GM23338 (cell line): ENCODE measurements at regions not wholly inside any gene's neighbourhood (a gene's known extent, or its start where the extent isn't known, plus 50 kb on each side); places are given as distances from the start of the nearest gene placed in this dataset.

Experiments used
- ATAC-seq: fragments of 200-7000 bp; cut with Tn5 transposase; 3 replicates; pipeline ENCODE4 v1.9.1; 2020
- DNase-seq: peaks from one replicate; pipeline ENCODE4 v3.0.0-alpha.2; 2015; ENCODE audit warnings: low spot score
- H2AFZ ChIP-seq: fragments of 200-600 bp; sonication (generic); 2 replicates; pipeline ENCODE4 v1.8.0; 2016; ENCODE audit warnings: antibody characterized with exemption, mild to moderate bottlenecking, moderate library complexity
- H3F3A ChIP-seq: fragments of 200-600 bp; sonication (generic); replicated peaks from 2 replicates; pipeline ENCODE4 v1.8.0; 2017; ENCODE audit warnings: antibody characterized with exemption, mixed run types, low read depth
- H3K27ac ChIP-seq: fragments of 200-600 bp; sonication (generic); 2 replicates; pipeline ENCODE4 v1.6.1; 2016; ENCODE audit warnings: low read depth
- H3K27me3 ChIP-seq: fragments of 200-600 bp; sonication (generic); 2 replicates; pipeline ENCODE4 v1.8.0; 2016; ENCODE audit warnings: mild to moderate bottlenecking, mixed run types, moderate library complexity; ENCODE audit not compliant: insufficient read depth
- H3K36me3 ChIP-seq: fragments of 200-600 bp; sonication (generic); 2 replicates; pipeline ENCODE4 v1.8.0; 2016; ENCODE audit warnings: mild to moderate bottlenecking; ENCODE audit not compliant: insufficient read depth
- H3K4me1 ChIP-seq: fragments of 200-600 bp; sonication (generic); 2 replicates; pipeline ENCODE4 v1.8.0; 2016; ENCODE audit warnings: mild to moderate bottlenecking, moderate library complexity; ENCODE audit not compliant: insufficient read depth
- H3K4me2 ChIP-seq: fragments of 200-600 bp; sonication (generic); 2 replicates; pipeline ENCODE4 v1.7.1; 2017; ENCODE audit warnings: mixed run types
- H3K4me3 ChIP-seq: fragments of 200-600 bp; sonication (generic); 2 replicates; pipeline ENCODE4 v1.6.1; 2016; ENCODE audit warnings: mixed run types
- H3K79me2 ChIP-seq: fragments of 200-600 bp; sonication (generic); replicated peaks from 2 replicates; pipeline ENCODE4 v1.8.0; 2017; ENCODE audit warnings: mild to moderate bottlenecking; ENCODE audit not compliant: insufficient read depth
- H3K9me2 ChIP-seq: fragments of 200-600 bp; sonication (generic); 2 replicates; pipeline ENCODE4 v1.8.0; 2017; ENCODE audit not compliant: insufficient read depth
- H4K20me1 ChIP-seq: fragments of 200-600 bp; sonication (generic); replicated peaks from 2 replicates; pipeline ENCODE4 v1.8.0; 2017; ENCODE audit warnings: mild to moderate bottlenecking; ENCODE audit not compliant: insufficient read depth
- H3K27ac Mint-ChIP-seq: 2 replicates; pipeline ENCODE4 v1.8.0; 2020; ENCODE audit warnings: inconsistent platforms, mild to moderate bottlenecking, moderate library complexity, mixed read lengths
- H3K27me3 Mint-ChIP-seq: 3 replicates; pipeline ENCODE4 v1.8.0; 2022; ENCODE audit warnings: low read depth, mild to moderate bottlenecking, moderate library complexity, mixed read lengths, inconsistent platforms; ENCODE audit not compliant: insufficient read depth, poor library complexity
- H3K36me3 Mint-ChIP-seq: 3 replicates; pipeline ENCODE4 v1.8.0; 2021; ENCODE audit warnings: low read depth, mild to moderate bottlenecking, inconsistent platforms, moderate library complexity, mixed read lengths
- H3K4me1 Mint-ChIP-seq: 3 replicates; pipeline ENCODE4 v1.8.0; 2020; ENCODE audit warnings: mild to moderate bottlenecking, inconsistent platforms, mixed read lengths
- H3K4me3 Mint-ChIP-seq: 3 replicates; pipeline ENCODE4 v1.8.0; 2021; ENCODE audit warnings: moderate library complexity, mild to moderate bottlenecking, inconsistent platforms, mixed read lengths
- H3K9me3 Mint-ChIP-seq: 3 replicates; pipeline ENCODE4 v1.8.0; 2020; ENCODE audit warnings: moderate library complexity, mild to moderate bottlenecking, inconsistent platforms, mixed read lengths
- STAT1 ChIP-seq: IDR thresholded peaks from one replicate; pipeline ENCODE4 v1.6.1; 2016; ENCODE audit warnings: antibody characterized with exemption; ENCODE audit not compliant: unreplicated experiment
- ZNF331 ChIP-seq: fragments of 250-450 bp; sonication (Bioruptor Pico); IDR thresholded peaks from 2 replicates; pipeline ENCODE4 v1.5.0; 2020; ENCODE audit warnings: low read depth, mild to moderate bottlenecking, moderate library complexity
- TF ChIP-seq, protein P1 (sequence below): fragments of 250-450 bp; sonication (Bioruptor Pico); IDR thresholded peaks from 2 replicates; pipeline ENCODE4 v1.5.0; 2020; ENCODE audit warnings: mild to moderate bottlenecking, moderate library complexity
- TF ChIP-seq, protein P2 (sequence below): IDR thresholded peaks from one replicate; pipeline ENCODE4 v1.6.1; 2018; ENCODE audit warnings: antibody characterized with exemption; ENCODE audit not compliant: unreplicated experiment

DNA sequence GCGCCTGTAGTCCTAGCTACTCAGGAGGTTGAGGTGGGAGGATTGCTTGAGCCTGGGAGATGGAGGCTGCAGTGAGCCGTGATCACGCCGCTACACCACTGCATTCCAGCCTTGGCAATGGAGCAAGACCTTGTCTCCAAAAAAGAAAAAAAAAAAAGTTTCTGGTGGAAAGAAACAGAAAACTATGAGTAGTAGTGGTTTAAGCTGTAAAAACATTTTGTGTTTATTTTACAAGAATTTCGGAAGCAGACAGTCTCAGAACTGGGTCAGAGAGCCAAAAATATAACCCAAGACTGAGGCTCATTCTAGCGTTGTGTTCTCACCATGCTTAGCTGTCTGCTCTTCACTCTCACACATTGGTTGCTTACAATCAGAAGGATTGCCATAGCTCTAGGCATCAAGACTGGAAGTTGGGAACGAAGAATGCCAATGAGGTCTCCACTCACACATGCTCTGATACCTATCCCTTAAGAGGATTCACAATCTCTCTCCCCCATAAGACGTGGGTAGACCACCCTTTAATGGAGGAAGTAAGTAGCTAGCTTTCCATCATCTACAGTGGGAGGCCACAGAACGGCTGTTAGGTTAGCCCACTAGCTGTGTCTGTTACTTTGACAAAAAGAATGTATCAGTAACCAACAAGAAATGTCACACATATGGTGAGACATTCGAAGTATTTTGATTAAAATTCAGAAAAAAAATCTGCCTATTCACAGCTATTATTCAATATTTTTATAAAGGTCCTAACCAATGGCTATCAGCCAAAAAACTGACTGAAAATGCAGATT is 117.6 kb upstream of the RASSF8 start:
- no peak for TF ChIP-seq ZNF331
- no peak for TF ChIP-seq STAT1
- TF ChIP-seq, protein P1, sequence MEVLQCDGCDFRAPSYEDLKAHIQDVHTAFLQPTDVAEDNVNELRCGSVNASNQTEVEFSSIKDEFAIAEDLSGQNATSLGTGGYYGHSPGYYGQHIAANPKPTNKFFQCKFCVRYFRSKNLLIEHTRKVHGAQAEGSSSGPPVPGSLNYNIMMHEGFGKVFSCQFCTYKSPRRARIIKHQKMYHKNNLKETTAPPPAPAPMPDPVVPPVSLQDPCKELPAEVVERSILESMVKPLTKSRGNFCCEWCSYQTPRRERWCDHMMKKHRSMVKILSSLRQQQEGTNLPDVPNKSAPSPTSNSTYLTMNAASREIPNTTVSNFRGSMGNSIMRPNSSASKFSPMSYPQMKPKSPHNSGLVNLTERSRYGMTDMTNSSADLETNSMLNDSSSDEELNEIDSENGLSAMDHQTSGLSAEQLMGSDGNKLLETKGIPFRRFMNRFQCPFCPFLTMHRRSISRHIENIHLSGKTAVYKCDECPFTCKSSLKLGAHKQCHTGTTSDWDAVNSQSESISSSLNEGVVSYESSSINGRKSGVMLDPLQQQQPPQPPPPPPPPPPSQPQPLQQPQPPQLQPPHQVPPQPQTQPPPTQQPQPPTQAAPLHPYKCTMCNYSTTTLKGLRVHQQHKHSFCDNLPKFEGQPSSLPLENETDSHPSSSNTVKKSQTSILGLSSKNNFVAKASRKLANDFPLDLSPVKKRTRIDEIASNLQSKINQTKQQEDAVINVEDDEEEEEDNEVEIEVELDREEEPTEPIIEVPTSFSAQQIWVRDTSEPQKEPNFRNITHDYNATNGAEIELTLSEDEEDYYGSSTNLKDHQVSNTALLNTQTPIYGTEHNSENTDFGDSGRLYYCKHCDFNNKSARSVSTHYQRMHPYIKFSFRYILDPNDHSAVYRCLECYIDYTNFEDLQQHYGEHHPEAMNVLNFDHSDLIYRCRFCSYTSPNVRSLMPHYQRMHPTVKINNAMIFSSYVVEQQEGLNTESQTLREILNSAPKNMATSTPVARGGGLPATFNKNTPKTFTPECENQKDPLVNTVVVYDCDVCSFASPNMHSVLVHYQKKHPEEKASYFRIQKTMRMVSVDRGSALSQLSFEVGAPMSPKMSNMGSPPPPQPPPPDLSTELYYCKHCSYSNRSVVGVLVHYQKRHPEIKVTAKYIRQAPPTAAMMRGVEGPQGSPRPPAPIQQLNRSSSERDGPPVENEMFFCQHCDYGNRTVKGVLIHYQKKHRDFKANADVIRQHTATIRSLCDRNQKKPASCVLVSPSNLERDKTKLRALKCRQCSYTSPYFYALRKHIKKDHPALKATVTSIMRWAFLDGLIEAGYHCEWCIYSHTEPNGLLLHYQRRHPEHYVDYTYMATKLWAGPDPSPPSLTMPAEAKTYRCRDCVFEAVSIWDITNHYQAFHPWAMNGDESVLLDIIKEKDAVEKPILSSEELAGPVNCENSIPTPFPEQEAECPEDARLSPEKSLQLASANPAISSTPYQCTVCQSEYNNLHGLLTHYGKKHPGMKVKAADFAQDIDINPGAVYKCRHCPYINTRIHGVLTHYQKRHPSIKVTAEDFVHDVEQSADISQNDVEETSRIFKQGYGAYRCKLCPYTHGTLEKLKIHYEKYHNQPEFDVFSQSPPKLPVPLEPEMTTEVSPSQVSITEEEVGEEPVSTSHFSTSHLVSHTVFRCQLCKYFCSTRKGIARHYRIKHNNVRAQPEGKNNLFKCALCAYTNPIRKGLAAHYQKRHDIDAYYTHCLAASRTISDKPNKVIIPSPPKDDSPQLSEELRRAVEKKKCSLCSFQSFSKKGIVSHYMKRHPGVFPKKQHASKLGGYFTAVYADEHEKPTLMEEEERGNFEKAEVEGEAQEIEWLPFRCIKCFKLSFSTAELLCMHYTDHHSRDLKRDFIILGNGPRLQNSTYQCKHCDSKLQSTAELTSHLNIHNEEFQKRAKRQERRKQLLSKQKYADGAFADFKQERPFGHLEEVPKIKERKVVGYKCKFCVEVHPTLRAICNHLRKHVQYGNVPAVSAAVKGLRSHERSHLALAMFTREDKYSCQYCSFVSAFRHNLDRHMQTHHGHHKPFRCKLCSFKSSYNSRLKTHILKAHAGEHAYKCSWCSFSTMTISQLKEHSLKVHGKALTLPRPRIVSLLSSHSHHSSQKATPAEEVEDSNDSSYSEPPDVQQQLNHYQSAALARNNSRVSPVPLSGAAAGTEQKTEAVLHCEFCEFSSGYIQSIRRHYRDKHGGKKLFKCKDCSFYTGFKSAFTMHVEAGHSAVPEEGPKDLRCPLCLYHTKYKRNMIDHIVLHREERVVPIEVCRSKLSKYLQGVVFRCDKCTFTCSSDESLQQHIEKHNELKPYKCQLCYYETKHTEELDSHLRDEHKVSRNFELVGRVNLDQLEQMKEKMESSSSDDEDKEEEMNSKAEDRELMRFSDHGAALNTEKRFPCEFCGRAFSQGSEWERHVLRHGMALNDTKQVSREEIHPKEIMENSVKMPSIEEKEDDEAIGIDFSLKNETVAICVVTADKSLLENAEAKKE (CRISPR knock-in tag) = no peak
- TF ChIP-seq, protein P2, sequence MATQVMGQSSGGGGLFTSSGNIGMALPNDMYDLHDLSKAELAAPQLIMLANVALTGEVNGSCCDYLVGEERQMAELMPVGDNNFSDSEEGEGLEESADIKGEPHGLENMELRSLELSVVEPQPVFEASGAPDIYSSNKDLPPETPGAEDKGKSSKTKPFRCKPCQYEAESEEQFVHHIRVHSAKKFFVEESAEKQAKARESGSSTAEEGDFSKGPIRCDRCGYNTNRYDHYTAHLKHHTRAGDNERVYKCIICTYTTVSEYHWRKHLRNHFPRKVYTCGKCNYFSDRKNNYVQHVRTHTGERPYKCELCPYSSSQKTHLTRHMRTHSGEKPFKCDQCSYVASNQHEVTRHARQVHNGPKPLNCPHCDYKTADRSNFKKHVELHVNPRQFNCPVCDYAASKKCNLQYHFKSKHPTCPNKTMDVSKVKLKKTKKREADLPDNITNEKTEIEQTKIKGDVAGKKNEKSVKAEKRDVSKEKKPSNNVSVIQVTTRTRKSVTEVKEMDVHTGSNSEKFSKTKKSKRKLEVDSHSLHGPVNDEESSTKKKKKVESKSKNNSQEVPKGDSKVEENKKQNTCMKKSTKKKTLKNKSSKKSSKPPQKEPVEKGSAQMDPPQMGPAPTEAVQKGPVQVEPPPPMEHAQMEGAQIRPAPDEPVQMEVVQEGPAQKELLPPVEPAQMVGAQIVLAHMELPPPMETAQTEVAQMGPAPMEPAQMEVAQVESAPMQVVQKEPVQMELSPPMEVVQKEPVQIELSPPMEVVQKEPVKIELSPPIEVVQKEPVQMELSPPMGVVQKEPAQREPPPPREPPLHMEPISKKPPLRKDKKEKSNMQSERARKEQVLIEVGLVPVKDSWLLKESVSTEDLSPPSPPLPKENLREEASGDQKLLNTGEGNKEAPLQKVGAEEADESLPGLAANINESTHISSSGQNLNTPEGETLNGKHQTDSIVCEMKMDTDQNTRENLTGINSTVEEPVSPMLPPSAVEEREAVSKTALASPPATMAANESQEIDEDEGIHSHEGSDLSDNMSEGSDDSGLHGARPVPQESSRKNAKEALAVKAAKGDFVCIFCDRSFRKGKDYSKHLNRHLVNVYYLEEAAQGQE = no peak
- Histone ChIP-seq H3K4me2 (no peak overlapping the region), H3K79me2 (no peaks in the 10 kb centered on the region), H3K4me3 (no peak overlapping the region), H3K27ac (no peak overlapping the region), H3F3A (no peaks in the 10 kb centered on the region), H3K9me2 (no peaks in the 10 kb centered on the region), H2AFZ (no peak overlapping the region), H3K27me3 (no peaks in the 10 kb centered on the region), H3K36me3 (no peaks in the 10 kb centered on the region), H3K4me1 (peaks cover 10% of the 10 kb centered on the region), H4K20me1 (no peaks in the 10 kb centered on the region)
- Mint-ChIP-seq H3K9me3 (no peaks in the 10 kb centered on the region), H3K27me3 (no peaks in the 10 kb centered on the region), H3K36me3 (no peaks in the 10 kb centered on the region), H3K4me1 (peaks cover 12% of the 10 kb centered on the region; the same call in 2 of the 3 replicates), H3K4me3 (no peak overlapping the region), H3K27ac (no peak overlapping the region)
- no peak for DNase-seq
- ATAC-seq = no peak
